DND-41 (cell line): ENCODE measurements at regions not wholly inside any gene's neighbourhood (a gene's known extent, or its start where the extent isn't known, plus 50 kb on each side); places are given as distances from the start of the nearest gene placed in this dataset.

Experiments
- ATAC-seq: fragments of 200-7000 bp; cut with Tn5 transposase; 3 replicates; pipeline ENCODE4 v1.9.1; 2021; ENCODE audit warnings: low read depth; ENCODE audit not compliant: insufficient read depth
- DNase-seq: peaks from one replicate; pipeline ENCODE4 v3.0.0-alpha.2; 2020
- H2AFZ ChIP-seq: 2 replicates; pipeline ENCODE4 v1.6.0; 2012; ENCODE audit warnings: low read depth, low read length
- H3K27ac ChIP-seq: 2 replicates; pipeline ENCODE4 v1.5.1; 2012; ENCODE audit warnings: low read length, inconsistent platforms
- H3K27me3 ChIP-seq: fragments of 200-600 bp; sonication (generic); 2 replicates; pipeline ENCODE4 v1.6.0; 2012; ENCODE audit warnings: low read length, mild to moderate bottlenecking, inconsistent platforms; ENCODE audit not compliant: insufficient read depth, poor library complexity
- H3K36me3 ChIP-seq: 2 replicates; pipeline ENCODE4 v1.5.1; 2012; ENCODE audit warnings: low read length, inconsistent platforms; ENCODE audit not compliant: insufficient read depth
- H3K4me1 ChIP-seq: 2 replicates; pipeline ENCODE4 v1.5.1; 2012; ENCODE audit warnings: mild to moderate bottlenecking, low read length; ENCODE audit not compliant: insufficient read depth
- H3K4me2 ChIP-seq: 2 replicates; pipeline ENCODE4 v1.6.0; 2012; ENCODE audit warnings: mild to moderate bottlenecking, moderate library complexity, low read length, inconsistent platforms; ENCODE audit not compliant: insufficient read depth
- H3K4me3 ChIP-seq, 2 experiments: fragments of 200-600 bp in 1 of 2; shearing (Covaris generic) in 1 of 2; 2 replicates each; pipeline ENCODE4 v1.5.1; 2012 to 2016; ENCODE audit warnings: inconsistent platforms in 2 of 2, low read length in 2 of 2, mild to moderate bottlenecking in 2 of 2, low read depth in 1 of 2, moderate library complexity in 1 of 2
- H3K79me2 ChIP-seq: 2 replicates; pipeline ENCODE4 v1.6.0; 2012; ENCODE audit warnings: low read length, inconsistent platforms; ENCODE audit not compliant: insufficient read depth
- H3K9ac ChIP-seq: 2 replicates; pipeline ENCODE4 v1.6.0; 2012; ENCODE audit warnings: low read depth, mild to moderate bottlenecking, inconsistent platforms, low read length, moderate library complexity
- H3K9me3 ChIP-seq: 2 replicates; pipeline ENCODE4 v1.5.1; 2012; ENCODE audit warnings: low read length, moderate library complexity, mild to moderate bottlenecking, inconsistent platforms; ENCODE audit not compliant: insufficient read depth, severe bottlenecking
- H4K20me1 ChIP-seq: 2 replicates; pipeline ENCODE4 v1.6.0; 2012; ENCODE audit warnings: low read length; ENCODE audit not compliant: insufficient read depth
- CTCF ChIP-seq: IDR thresholded peaks from 2 replicates; pipeline ENCODE4 v1.5.1; 2012; ENCODE audit warnings: borderline replicate concordance, low read length, moderate library complexity, mild to moderate bottlenecking; ENCODE audit not compliant: poor library complexity, severe bottlenecking; ENCODE audit errors: extremely low read depth
- EZH2 ChIP-seq: IDR thresholded peaks from 3 replicates; pipeline ENCODE4 v1.6.1; 2012; ENCODE audit warnings: borderline replicate concordance, low read depth, mild to moderate bottlenecking, moderate library complexity, low read length, inconsistent platforms; ENCODE audit not compliant: severe bottlenecking

- Histone ChIP-seq H3K4me2 (no peak overlapping the region), H3K36me3 (no peaks in the 10 kb centered on the region), H3K79me2 (no peaks in the 10 kb centered on the region), H3K27me3 (no peaks in the 10 kb centered on the region), H3K4me3 (no peak overlapping the region), H2AFZ (no peak overlapping the region), H4K20me1 (no peaks in the 10 kb centered on the region), H3K27ac (no peak overlapping the region), H3K4me1 (no peaks in the 10 kb centered on the region), H3K9ac (no peak overlapping the region), H3K9me3 (no peaks in the 10 kb centered on the region)
- ATAC-seq (no peak), DNase-seq (no peak)
- TF ChIP-seq EZH2 (no peak), CTCF (no peak)
Observed at GRCh38 chr12:22803725-22804124, 178.8 kb downstream of the ETNK1 start.

DNA sequence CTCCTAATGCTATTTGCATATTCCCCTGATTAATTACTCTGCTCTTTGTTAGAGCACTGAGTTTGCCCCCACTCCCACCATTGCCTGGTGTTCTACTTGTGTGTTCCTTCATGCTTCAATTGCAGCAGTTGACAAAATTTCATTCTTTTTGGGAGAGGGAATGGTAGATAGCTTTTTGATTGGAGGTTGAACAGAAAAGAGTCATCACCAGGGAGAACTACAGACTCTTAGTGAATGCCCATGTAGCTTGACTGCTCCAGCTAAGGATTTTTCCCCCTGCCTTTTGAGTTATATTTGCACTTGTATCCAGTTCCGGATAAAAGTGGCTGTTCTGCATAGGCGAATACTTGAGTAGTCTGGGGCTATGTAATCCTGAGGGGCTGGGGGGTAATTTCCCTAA lies 183.9 kb downstream of the ETNK1 start:
- Histone ChIP-seq H3K4me2 (no peak overlapping the region), H3K4me3 (no peak overlapping the region), H3K79me2 (no peaks in the 10 kb centered on the region), H3K4me1 (no peaks in the 10 kb centered on the region), H3K9me3 (no peaks in the 10 kb centered on the region), H3K9ac (no peak overlapping the region), H2AFZ (no peak overlapping the region), H4K20me1 (no peaks in the 10 kb centered on the region), H3K27me3 (no peaks in the 10 kb centered on the region), H3K36me3 (no peaks in the 10 kb centered on the region), H3K27ac (no peak overlapping the region)
- DNase-seq (no peak), ATAC-seq (no peak)
- TF ChIP-seq CTCF (no peak), EZH2 (no peak)

- H3K79me2 ChIP-seq = no peaks in the 10 kb centered on the region
- no peak overlapping the region for H2AFZ ChIP-seq
- no peaks in the 10 kb centered on the region for H3K36me3 ChIP-seq
- no peaks in the 10 kb centered on the region for H3K4me1 ChIP-seq
- no peak for DNase-seq
- no peak for ATAC-seq
- H3K9ac ChIP-seq = no peak overlapping the region
- no peak overlapping the region for H3K4me3 ChIP-seq
- no peak overlapping the region for H3K4me2 ChIP-seq
- H4K20me1 ChIP-seq = no peaks in the 10 kb centered on the region
- H3K27ac ChIP-seq = no peak overlapping the region
- TF ChIP-seq EZH2 (no peak), CTCF (no peak)
- no peaks in the 10 kb centered on the region for H3K27me3 ChIP-seq
- no peaks in the 10 kb centered on the region for H3K9me3 ChIP-seq
Observed at GRCh38 chr12:22810036-22810435, 185.1 kb downstream of the ETNK1 start.

- Histone ChIP-seq H3K4me2 (no peak overlapping the region), H3K4me1 (no peaks in the 10 kb centered on the region), H3K27ac (no peak overlapping the region), H3K79me2 (no peaks in the 10 kb centered on the region), H3K4me3 (no peak overlapping the region), H3K27me3 (no peaks in the 10 kb centered on the region), H4K20me1 (no peaks in the 10 kb centered on the region), H3K9ac (no peak overlapping the region), H3K36me3 (no peaks in the 10 kb centered on the region), H3K9me3 (no peaks in the 10 kb centered on the region), H2AFZ (no peak overlapping the region)
- no peak for DNase-seq
- TF ChIP-seq EZH2 (no peak), CTCF (no peak)
- ATAC-seq = no peak
Observed at GRCh38 chr12:22812531-22812930, 187.6 kb downstream of the ETNK1 start.
